Type B pancreatic cell (in vitro differentiated cells): ENCODE measurements at regions not wholly inside any gene's neighbourhood (a gene's known extent, or its start where the extent isn't known, plus 50 kb on each side); places are given as distances from the start of the nearest gene placed in this dataset.

ENCODE experiments used
- DNase-seq: peaks from one replicate; pipeline ENCODE4 v3.0.0; 2021; ENCODE audit warnings: mixed read lengths; ENCODE audit not compliant: unreplicated experiment; ENCODE audit errors: extremely low spot score
- H3K27ac Mint-ChIP-seq: 2 replicates; pipeline ENCODE4 v1.8.0; 2021; ENCODE audit warnings: mild to moderate bottlenecking, mixed read lengths
- H3K27me3 Mint-ChIP-seq: 2 replicates; pipeline ENCODE4 v1.8.0; 2021; ENCODE audit warnings: mixed read lengths
- H3K36me3 Mint-ChIP-seq: 2 replicates; pipeline ENCODE4 v1.8.0; 2021; ENCODE audit warnings: mixed read lengths
- H3K4me1 Mint-ChIP-seq: one replicate; pipeline ENCODE4 v1.8.0; 2021; ENCODE audit warnings: mixed read lengths; ENCODE audit not compliant: unreplicated experiment
- H3K4me3 Mint-ChIP-seq: 2 replicates; pipeline ENCODE4 v1.8.0; 2021; ENCODE audit warnings: mild to moderate bottlenecking, mixed read lengths
- H3K9me3 Mint-ChIP-seq: 2 replicates; pipeline ENCODE4 v1.8.0; 2021; ENCODE audit warnings: mixed read lengths
- TF ChIP-seq, protein P1 (sequence below): fragments of 200-600 bp; sonication (generic); conservative IDR thresholded peaks from 2 replicates; pipeline ENCODE4 v1.5.0; 2021; ENCODE audit warnings: antibody characterized with exemption, mild to moderate bottlenecking

DNA sequence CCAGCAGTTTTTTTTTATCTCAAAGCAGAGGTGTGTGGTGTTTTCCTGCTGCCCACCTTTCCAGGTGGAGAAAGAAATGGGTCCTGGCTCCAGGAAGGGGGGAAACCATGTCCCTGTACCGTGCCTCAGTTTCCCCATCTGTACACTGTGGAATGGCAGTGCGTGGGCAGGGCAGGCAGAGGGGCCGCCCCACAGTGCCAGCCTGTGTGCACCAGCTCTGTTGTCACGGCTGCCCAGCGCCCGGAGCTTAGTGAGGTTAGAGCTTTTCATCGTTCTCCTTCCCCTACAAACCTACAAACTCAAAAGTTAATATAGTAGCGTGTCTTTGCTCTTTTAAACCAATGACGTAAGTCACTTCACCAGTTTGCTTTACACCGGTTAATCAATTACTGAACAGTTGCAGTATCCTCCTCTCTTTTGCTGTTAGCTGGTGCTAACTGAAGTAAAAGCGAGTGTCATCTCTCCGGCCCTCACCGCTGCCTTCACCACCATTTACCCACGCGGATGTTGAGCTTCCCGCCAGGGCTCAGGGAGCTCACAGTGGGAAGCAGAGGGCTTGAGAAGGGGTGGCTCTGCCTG is 114.8 kb upstream of the ADRA2C start:
- Mint-ChIP-seq H3K27me3 (peaks cover 23% of the 10 kb centered on the region), H3K36me3 (no peaks in the 10 kb centered on the region), H3K4me3 (no peak overlapping the region), H3K4me1 (peaks cover 6% of the 10 kb centered on the region), H3K27ac (no peak overlapping the region), H3K9me3 (no peaks in the 10 kb centered on the region)
- TF ChIP-seq, protein P1, sequence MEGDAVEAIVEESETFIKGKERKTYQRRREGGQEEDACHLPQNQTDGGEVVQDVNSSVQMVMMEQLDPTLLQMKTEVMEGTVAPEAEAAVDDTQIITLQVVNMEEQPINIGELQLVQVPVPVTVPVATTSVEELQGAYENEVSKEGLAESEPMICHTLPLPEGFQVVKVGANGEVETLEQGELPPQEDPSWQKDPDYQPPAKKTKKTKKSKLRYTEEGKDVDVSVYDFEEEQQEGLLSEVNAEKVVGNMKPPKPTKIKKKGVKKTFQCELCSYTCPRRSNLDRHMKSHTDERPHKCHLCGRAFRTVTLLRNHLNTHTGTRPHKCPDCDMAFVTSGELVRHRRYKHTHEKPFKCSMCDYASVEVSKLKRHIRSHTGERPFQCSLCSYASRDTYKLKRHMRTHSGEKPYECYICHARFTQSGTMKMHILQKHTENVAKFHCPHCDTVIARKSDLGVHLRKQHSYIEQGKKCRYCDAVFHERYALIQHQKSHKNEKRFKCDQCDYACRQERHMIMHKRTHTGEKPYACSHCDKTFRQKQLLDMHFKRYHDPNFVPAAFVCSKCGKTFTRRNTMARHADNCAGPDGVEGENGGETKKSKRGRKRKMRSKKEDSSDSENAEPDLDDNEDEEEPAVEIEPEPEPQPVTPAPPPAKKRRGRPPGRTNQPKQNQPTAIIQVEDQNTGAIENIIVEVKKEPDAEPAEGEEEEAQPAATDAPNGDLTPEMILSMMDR, result no peak
- no peak for DNase-seq

DNA sequence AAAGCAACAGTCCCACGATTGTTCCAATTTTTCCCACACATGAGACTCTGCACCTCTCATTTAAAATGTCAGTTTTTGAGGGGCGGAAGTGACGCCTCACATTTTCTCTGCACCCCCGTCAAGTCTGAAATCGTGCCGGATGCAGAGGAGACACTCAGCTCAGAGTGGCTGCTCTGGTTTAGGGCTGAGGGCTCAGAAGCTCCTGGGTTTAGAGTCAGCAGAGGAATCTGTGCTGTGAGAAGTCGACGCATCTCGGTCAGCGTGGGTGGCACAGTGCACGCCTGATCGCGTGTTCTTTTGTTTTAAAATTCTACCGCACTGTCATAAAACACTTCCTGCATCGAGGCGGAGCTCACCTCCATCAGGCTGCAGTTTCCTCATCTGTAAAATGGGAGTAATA is 116.7 kb upstream of the ADRA2C start:
- no peaks in the 10 kb centered on the region for H3K4me1 Mint-ChIP-seq
- no peak for DNase-seq
- no peaks in the 10 kb centered on the region for H3K9me3 Mint-ChIP-seq
- H3K27ac Mint-ChIP-seq, result no peak overlapping the region
- no peaks in the 10 kb centered on the region for H3K36me3 Mint-ChIP-seq
- no peak overlapping the region for H3K4me3 Mint-ChIP-seq
- H3K27me3 Mint-ChIP-seq, result peaks cover 18% of the 10 kb centered on the region
- TF ChIP-seq, protein P1, result no peak

DNA sequence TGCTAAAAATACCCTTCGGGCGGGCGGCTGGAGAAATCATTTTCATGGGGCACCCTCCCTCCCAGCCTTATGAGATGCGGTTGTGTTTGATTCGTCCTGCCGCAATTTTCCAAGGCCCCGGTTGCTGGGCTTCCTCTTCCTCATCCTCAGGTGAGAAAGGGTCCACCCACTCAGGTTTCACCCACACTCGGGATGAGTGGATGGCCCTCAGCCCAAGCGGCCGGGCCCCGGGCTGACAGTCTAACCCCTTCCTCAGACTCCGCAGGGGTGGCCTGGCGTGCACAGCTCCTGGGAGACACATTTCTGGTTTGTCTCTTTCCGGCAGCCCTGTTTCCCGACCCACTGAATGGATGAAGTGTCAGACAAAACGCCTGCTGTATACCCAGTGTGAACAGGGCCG is 116.5 kb upstream of the LRPAP1 start:
- Mint-ChIP-seq H3K4me1 (no peaks in the 10 kb centered on the region), H3K36me3 (no peaks in the 10 kb centered on the region), H3K9me3 (no peaks in the 10 kb centered on the region), H3K27me3 (peaks cover 17% of the 10 kb centered on the region), H3K27ac (no peak overlapping the region), H3K4me3 (no peak overlapping the region)
- TF ChIP-seq, protein P1, result no peak
- DNase-seq, result no peak

DNA sequence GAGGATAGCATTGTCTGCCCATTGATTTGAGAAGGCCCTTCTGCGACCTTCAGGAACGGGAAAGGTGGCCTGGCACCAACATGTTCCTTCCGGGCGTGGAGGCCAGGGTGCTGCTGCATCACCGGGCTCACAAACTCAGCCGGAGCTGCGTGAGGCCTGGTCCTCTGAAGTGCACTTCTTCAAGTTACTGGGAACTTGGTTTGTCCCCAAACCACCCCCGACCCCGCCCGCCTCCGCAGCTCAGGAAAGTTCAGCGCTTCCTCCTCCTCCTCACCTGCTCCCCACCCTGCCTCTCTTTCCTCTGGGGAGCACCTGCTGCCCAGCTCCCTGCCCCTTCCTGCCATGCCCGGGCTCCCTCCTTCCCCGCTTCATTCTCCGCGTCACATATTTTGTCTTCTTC is 116.0 kb upstream of the LRPAP1 start:
- H3K4me3 Mint-ChIP-seq, result no peak overlapping the region
- no peak for DNase-seq
- H3K36me3 Mint-ChIP-seq, result no peaks in the 10 kb centered on the region
- H3K27ac Mint-ChIP-seq, result no peak overlapping the region
- H3K27me3 Mint-ChIP-seq, result peaks cover 15% of the 10 kb centered on the region
- H3K4me1 Mint-ChIP-seq, result no peaks in the 10 kb centered on the region
- H3K9me3 Mint-ChIP-seq, result no peaks in the 10 kb centered on the region
- TF ChIP-seq, protein P1, result no peak

DNA sequence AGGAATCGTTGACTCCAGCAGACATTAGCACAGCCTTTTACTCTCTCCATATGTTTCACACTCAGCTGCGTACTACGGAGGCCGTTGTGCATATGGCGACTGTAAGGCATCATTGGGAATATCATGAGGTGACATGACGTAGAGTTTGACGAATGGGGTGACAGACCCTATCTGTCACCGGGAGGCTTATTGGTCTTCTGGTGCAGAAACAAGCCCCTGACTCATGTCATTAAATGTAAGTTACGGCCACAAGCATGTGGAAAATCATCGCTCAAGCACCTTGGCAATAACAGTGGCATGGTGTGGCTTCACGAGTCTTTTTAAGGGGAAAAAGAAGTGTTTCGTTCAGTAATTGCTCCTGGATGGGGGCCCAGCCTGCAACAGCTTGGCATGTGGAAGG is 115.2 kb upstream of the LRPAP1 start:
- Mint-ChIP-seq H3K27ac (no peak overlapping the region), H3K36me3 (no peaks in the 10 kb centered on the region), H3K4me1 (no peaks in the 10 kb centered on the region), H3K4me3 (no peak overlapping the region), H3K27me3 (peaks cover 15% of the 10 kb centered on the region), H3K9me3 (no peaks in the 10 kb centered on the region)
- TF ChIP-seq, protein P1, result no peak
- DNase-seq, result no peak
